GM12878 (cell line): ENCODE measurements at regions not wholly inside any gene's neighbourhood (a gene's known extent, or its start where the extent isn't known, plus 50 kb on each side); places are given as distances from the start of the nearest gene placed in this dataset.

Experiments
- ATAC-seq: fragments of 200-7000 bp; cut with Tn5 transposase; 3 replicates; pipeline ENCODE4 v1.9.1; 2020; ENCODE audit warnings: mild to moderate bottlenecking, moderate library complexity
- BruUV-seq: library from RNA; stranded (reverse); fragments of 400-500 nt; replicated peaks from 2 replicates; lab custom pipeline; 2021; lab: Mats Ljungman, UMichigan
- CTCF ChIA-PET: fragments of 300-600 bp; sonication (Branson Sonifier 250); formaldehyde crosslinking; extraction: SDS; loops from one replicate; lab custom pipeline; 2021; ENCODE audit warnings: inconsistent platforms; lab: Yijun Ruan, JAX
- POLR2A ChIA-PET: fragments of 350-600 bp; formaldehyde crosslinking; extraction: SDS; loops from one replicate; lab custom pipeline; 2021; ENCODE audit warnings: inconsistent platforms; lab: Charles Lee
- RAD21 ChIA-PET: fragments of 300-600 bp; sonication (Branson Sonifier 250); formaldehyde crosslinking; loops from one replicate; lab custom pipeline; 2023; ENCODE audit warnings: antibody characterized with exemption; ENCODE audit not compliant: unreplicated experiment; lab: Charles Lee
- SMC1A ChIA-PET: fragments of 300-600 bp; sonication (Branson Sonifier 250); formaldehyde crosslinking; loops from one replicate; lab custom pipeline; 2023; ENCODE audit not compliant: unreplicated experiment, uncharacterized antibody; lab: Charles Lee
- DNase-seq: peaks from one replicate; pipeline ENCODE4 v3.0.0-alpha.2; 2011; ENCODE audit warnings: low read depth, low spot score
- FAIRE-seq: peaks from 3 replicates; lab custom pipeline; 2011; peaks lifted over from hg19 to GRCh38; lab: Jason Lieb, UNC
- H2AFZ ChIP-seq: 2 replicates; pipeline ENCODE4 v1.6.0; 2011; ENCODE audit warnings: low read depth, low read length, control low read depth; ENCODE audit not compliant: control insufficient read depth
- H3K27ac ChIP-seq: 2 replicates; pipeline ENCODE4 v1.5.1; 2011; ENCODE audit warnings: control low read depth; ENCODE audit not compliant: control insufficient read depth, insufficient read depth
- H3K27me3 ChIP-seq, 2 experiments: replicated peaks in 1 of 2; 2 replicates each; pipeline versions ENCODE4 v1.6.0 to v1.6.1; 2011; ENCODE audit warnings: low read length in 1 of 2; ENCODE audit not compliant: control insufficient read depth in 2 of 2, insufficient read depth in 2 of 2
- H3K36me3 ChIP-seq, 2 experiments: 2 replicates each; pipeline ENCODE4 v1.5.1; 2011; ENCODE audit warnings: low read length in 1 of 2; ENCODE audit not compliant: control insufficient read depth in 2 of 2, insufficient read depth in 2 of 2
- H3K4me1 ChIP-seq: 2 replicates; pipeline ENCODE4 v1.6.1; 2011; ENCODE audit warnings: mild to moderate bottlenecking, low read length, moderate library complexity, mixed read lengths; ENCODE audit not compliant: control insufficient read depth, insufficient read depth
- H3K4me2 ChIP-seq: 2 replicates; pipeline ENCODE4 v1.6.0; 2011; ENCODE audit warnings: control low read depth; ENCODE audit not compliant: control insufficient read depth, insufficient read depth
- H3K4me3 ChIP-seq: fragments of 200-600 bp; sonication (generic); 2 replicates; pipeline ENCODE4 v1.5.1; 2016
- H3K79me2 ChIP-seq: 2 replicates; pipeline ENCODE4 v1.6.0; 2011; ENCODE audit warnings: low read length; ENCODE audit not compliant: control insufficient read depth, insufficient read depth
- H3K9ac ChIP-seq: 2 replicates; pipeline ENCODE4 v1.8.0; 2011; ENCODE audit warnings: low read length, control low read depth, mixed read lengths; ENCODE audit not compliant: control insufficient read depth, insufficient read depth
- H3K9me3 ChIP-seq: replicated peaks from 3 replicates; pipeline ENCODE4 v1.5.1; 2011; ENCODE audit warnings: mild to moderate bottlenecking, low read length; ENCODE audit not compliant: control insufficient read depth, insufficient read depth
- H4K20me1 ChIP-seq: 2 replicates; pipeline ENCODE4 v1.6.0; 2011; ENCODE audit not compliant: control insufficient read depth, insufficient read depth
- BACH1 ChIP-seq: fragments of 450-650 bp; IDR thresholded peaks from 2 replicates; pipeline ENCODE4 v1.6.1; 2017; ENCODE audit warnings: mild to moderate bottlenecking, borderline replicate concordance
- CUX1 ChIP-seq: IDR thresholded peaks from 2 replicates; pipeline ENCODE4 v1.6.1; 2012; ENCODE audit warnings: improper control_type of control experiment, low read depth, low read length; ENCODE audit not compliant: insufficient replicate concordance
- FOXM1 ChIP-seq: IDR thresholded peaks from 2 replicates; pipeline ENCODE4 v1.6.1; 2012; ENCODE audit warnings: low read depth, mild to moderate bottlenecking, inconsistent platforms, low read length, moderate library complexity
- JUNB ChIP-seq: IDR thresholded peaks from 2 replicates; pipeline ENCODE4 v1.6.1; 2016; ENCODE audit warnings: antibody characterized with exemption, mild to moderate bottlenecking
- NFIC ChIP-seq: IDR thresholded peaks from 2 replicates; pipeline ENCODE4 v1.6.1; 2012; ENCODE audit warnings: low read depth, mild to moderate bottlenecking, inconsistent platforms, low read length, moderate library complexity
- NFXL1 ChIP-seq: fragments of 450-650 bp; IDR thresholded peaks from 2 replicates; pipeline ENCODE4 v1.6.1; 2017; ENCODE audit warnings: antibody characterized with exemption, mild to moderate bottlenecking, borderline replicate concordance
- NFYB ChIP-seq: IDR thresholded peaks from 2 replicates; pipeline ENCODE4 v1.6.1; 2011; ENCODE audit warnings: low read depth, mild to moderate bottlenecking, low read length, improper control_type of control experiment, moderate library complexity; ENCODE audit not compliant: insufficient read depth
- POU2F2 ChIP-seq: IDR thresholded peaks from 3 replicates; pipeline ENCODE4 v1.6.1; 2011; ENCODE audit warnings: low read depth, mild to moderate bottlenecking, low read length, borderline replicate concordance
- RAD21 ChIP-seq: IDR thresholded peaks from 2 replicates; pipeline ENCODE4 v1.6.1; 2011; ENCODE audit warnings: mild to moderate bottlenecking, low read depth, low read length, moderate library complexity; ENCODE audit not compliant: insufficient read depth
- RELA ChIP-seq: fragments of 450-650 bp; IDR thresholded peaks from 2 replicates; pipeline ENCODE4 v1.8.0; 2014; ENCODE audit warnings: borderline replicate concordance; ENCODE audit not compliant: partially characterized antibody
- SIX5 ChIP-seq: IDR thresholded peaks from 2 replicates; pipeline ENCODE4 v1.6.1; 2011; ENCODE audit warnings: mild to moderate bottlenecking, low read depth, low read length, moderate library complexity; ENCODE audit not compliant: severe bottlenecking
- SMC3 ChIP-seq: IDR thresholded peaks from 2 replicates; pipeline ENCODE4 v1.6.1; 2011; ENCODE audit warnings: low read length, improper control_type of control experiment, borderline replicate concordance
- WRNIP1 ChIP-seq: IDR thresholded peaks from 2 replicates; pipeline ENCODE4 v1.6.1; 2011; ENCODE audit warnings: low read depth, low read length, improper control_type of control experiment, borderline replicate concordance
- YY1 ChIP-seq: IDR thresholded peaks from 2 replicates; pipeline ENCODE4 v1.6.1; 2011; ENCODE audit warnings: low read depth, mild to moderate bottlenecking, low read length
- ZBED1 ChIP-seq: IDR thresholded peaks from 2 replicates; pipeline ENCODE4 v1.6.1; 2016; ENCODE audit warnings: borderline replicate concordance
- WGBS: methylation state at CpG from one replicate; pipeline ENCODE4 v1.1.6; 2016; ENCODE audit warnings: low lambda C conversion rate; ENCODE audit not compliant: insufficient replicate concordance, insufficient coverage; ENCODE audit errors: missing lambda C conversion rate; 5-methylcytosine and 5-hydroxymethylcytosine counted together
- in situ Hi-C: fragments of 300-500 bp; cut with MboI; formaldehyde crosslinking; loops from 9 replicates; pipeline ENCODE4 v1.14.3; 2018; ENCODE audit warnings: mixed read lengths
- intact Hi-C: fragments of 100-400 bp; cut with micrococcal nuclease; formaldehyde crosslinking; loops from one replicate; pipeline ENCODE4 v1.14.2; 2022; ENCODE audit not compliant: unreplicated experiment

- intact Hi-C loops, result no loop called here
- CTCF ChIA-PET, result interaction anchor here (0.7 to 2.2 kb wide), 18 partner anchors 9 to 417 kb away, joined by 3 to 9 read pairs (median 4); partner anchors contain the start of gene MUCL1
- BruUV-seq, result no TSS peak
- TF ChIP-seq ZBED1 (no peak), SMC3 (peak; percentile 15; the same call in 1 of the 2 replicates), SIX5 (no peak), BACH1 (no peak), NFYB (no peak), NFIC (no peak), JUNB (no peak), FOXM1 (no peak), NFXL1 (no peak), POU2F2 (peak; percentile 45; the same call in 1 of the 3 replicates), YY1 (0 out of 2 replicates have a peak, but pooled peaks have one; percentile 22), CUX1 (no peak), RAD21 (peak; percentile 24; the same call in 1 of the 2 replicates), RELA (no peak), WRNIP1 (no peak)
Measured at GRCh38 chr12:54723379-54724256, 75.5 kb upstream of the DCD start.

More at GRCh38 chr12:54723379-54724256, 75.5 kb upstream of the DCD start:
- Histone ChIP-seq H3K4me1 (no peaks in the 10 kb centered on the region), H3K4me3 (no peak overlapping the region), H3K4me2 (no peak overlapping the region), H3K9ac (no peak overlapping the region), H3K79me2 (no peaks in the 10 kb centered on the region), H3K27ac (no peak overlapping the region), H4K20me1 (no peaks in the 10 kb centered on the region), H3K27me3 (no peaks in the 10 kb centered on the region), H3K36me3 (no peaks in the 10 kb centered on the region), H2AFZ (no peak overlapping the region), H3K9me3 (no peaks in the 10 kb centered on the region)
- ChIA-PET POLR2A (no interaction called here), RAD21 (interaction anchor here (1.1 kb wide), 1 partner anchor 21 kb away, joined by 4 read pairs; no protein-coding TSS in a partner anchor), SMC1A (interaction anchor here (0.9 to 1.7 kb wide), 6 partner anchors 26 to 349 kb away, joined by 3 to 5 read pairs (median 4); no protein-coding TSS in a partner anchor)
- 18% methylated on average over 5 of the region's 5 CpGs for WGBS
- ATAC-seq (peak; percentile 75), FAIRE-seq (peak; percentile 70), DNase-seq (no peak)
- in situ Hi-C loops, result no loop called here
